ENCODE measurements at regions not wholly inside any gene's neighbourhood (a gene's known extent, or its start where the extent isn't known, plus 50 kb on each side); places are given as distances from the start of the nearest gene placed in this dataset.

DNA sequence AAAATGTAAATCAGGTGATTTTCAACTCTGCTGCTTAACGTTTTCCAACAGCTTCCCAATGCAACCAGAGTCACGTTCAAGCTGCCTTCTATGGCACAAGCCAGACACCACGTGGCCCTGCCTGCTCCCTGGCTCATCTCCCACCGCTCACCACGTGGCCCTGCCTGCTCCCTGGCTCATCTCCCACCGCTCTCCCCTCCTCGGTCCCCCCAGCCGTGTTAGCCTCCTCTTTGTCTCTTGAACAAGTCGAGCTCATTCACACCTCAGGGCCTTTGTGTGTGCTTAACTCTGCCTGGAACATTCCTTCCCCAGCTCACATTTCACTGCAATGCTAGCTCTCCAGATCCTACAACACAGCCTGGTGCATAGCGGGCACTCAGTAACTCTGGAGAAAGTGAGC, 307.6 kb downstream of the CTTN start:
- no peak overlapping the region for H3K4me3 ChIP-seq
- TF ChIP-seq, protein P1, sequence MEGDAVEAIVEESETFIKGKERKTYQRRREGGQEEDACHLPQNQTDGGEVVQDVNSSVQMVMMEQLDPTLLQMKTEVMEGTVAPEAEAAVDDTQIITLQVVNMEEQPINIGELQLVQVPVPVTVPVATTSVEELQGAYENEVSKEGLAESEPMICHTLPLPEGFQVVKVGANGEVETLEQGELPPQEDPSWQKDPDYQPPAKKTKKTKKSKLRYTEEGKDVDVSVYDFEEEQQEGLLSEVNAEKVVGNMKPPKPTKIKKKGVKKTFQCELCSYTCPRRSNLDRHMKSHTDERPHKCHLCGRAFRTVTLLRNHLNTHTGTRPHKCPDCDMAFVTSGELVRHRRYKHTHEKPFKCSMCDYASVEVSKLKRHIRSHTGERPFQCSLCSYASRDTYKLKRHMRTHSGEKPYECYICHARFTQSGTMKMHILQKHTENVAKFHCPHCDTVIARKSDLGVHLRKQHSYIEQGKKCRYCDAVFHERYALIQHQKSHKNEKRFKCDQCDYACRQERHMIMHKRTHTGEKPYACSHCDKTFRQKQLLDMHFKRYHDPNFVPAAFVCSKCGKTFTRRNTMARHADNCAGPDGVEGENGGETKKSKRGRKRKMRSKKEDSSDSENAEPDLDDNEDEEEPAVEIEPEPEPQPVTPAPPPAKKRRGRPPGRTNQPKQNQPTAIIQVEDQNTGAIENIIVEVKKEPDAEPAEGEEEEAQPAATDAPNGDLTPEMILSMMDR (IDR thresholded peaks at IDR 0.05) = no peak

GRCh38 chr11:70707821-70708220, 309.5 kb downstream of the CTTN start:
- ATAC-seq (no peak), DNase-seq (no peak)
- TF ChIP-seq, protein P1 (IDR thresholded peaks at IDR 0.05) = no peak
- no peaks in the 10 kb centered on the region for H3K9me3 ChIP-seq
- no peak overlapping the region for H3K27ac ChIP-seq
- intact Hi-C loops (cut with DNase I) = no loop called here
- H3K4me3 ChIP-seq = no peak overlapping the region
- H3K27me3 ChIP-seq (ENCODE audit: low read depth) = no peaks in the 10 kb centered on the region
- peaks cover 10% of the 10 kb centered on the region for H3K4me1 ChIP-seq
- H3K36me3 ChIP-seq = no peaks in the 10 kb centered on the region

More for the DNA sequence above, 307.6 kb downstream of the CTTN start:
- no peak overlapping the region for H3K27ac ChIP-seq
- no peak for ATAC-seq
- H3K27me3 ChIP-seq (ENCODE audit: low read depth) = no peaks in the 10 kb centered on the region
- H3K4me1 ChIP-seq = no peaks in the 10 kb centered on the region
- H3K9me3 ChIP-seq = no peaks in the 10 kb centered on the region
- no peak for DNase-seq
- no peaks in the 10 kb centered on the region for H3K36me3 ChIP-seq
- intact Hi-C loops (cut with DNase I) = no loop called here

DNA sequence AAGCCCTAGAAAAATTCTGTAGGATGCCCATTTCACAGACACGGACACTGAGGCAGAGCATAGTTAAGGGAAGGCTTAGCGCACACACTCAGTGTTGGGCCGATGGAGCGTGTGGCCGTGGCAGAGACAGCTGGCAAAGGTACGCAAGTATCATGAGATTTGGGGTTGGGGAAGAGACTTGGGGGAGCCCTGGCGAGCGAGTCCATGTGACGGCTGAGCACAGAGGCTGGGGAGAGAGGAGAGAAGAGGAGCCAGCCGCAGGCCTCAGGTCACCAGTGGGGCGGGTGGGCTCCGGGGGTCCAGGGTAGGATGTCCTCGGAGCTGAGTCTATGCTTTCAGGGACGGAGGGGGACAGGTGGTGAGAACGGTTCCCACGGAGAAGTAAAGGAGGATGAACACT, 311.3 kb downstream of the CTTN start:
- H3K4me3 ChIP-seq = no peak overlapping the region
- H3K9me3 ChIP-seq = no peaks in the 10 kb centered on the region
- ATAC-seq = no peak
- no peaks in the 10 kb centered on the region for H3K27me3 ChIP-seq (ENCODE audit: low read depth)
- H3K4me1 ChIP-seq = peaks cover 12% of the 10 kb centered on the region
- H3K36me3 ChIP-seq = no peaks in the 10 kb centered on the region
- intact Hi-C loops (cut with DNase I) = no loop called here
- TF ChIP-seq, protein P1 (IDR thresholded peaks at IDR 0.05) = no peak
- DNase-seq = no peak
- H3K27ac ChIP-seq = no peak overlapping the region

GRCh38 chr11:70710192-70710591, 311.9 kb downstream of the CTTN start:
- Histone ChIP-seq H3K27ac (no peak overlapping the region), H3K36me3 (no peaks in the 10 kb centered on the region), H3K9me3 (no peaks in the 10 kb centered on the region), H3K4me1 (peaks cover 12% of the 10 kb centered on the region), H3K27me3 (ENCODE audit: low read depth) (no peaks in the 10 kb centered on the region), H3K4me3 (no peak overlapping the region)
- intact Hi-C loops (cut with DNase I) = no loop called here
- no peak for ATAC-seq
- DNase-seq = no peak
- TF ChIP-seq, protein P1 (IDR thresholded peaks at IDR 0.05) = no peak

DNA sequence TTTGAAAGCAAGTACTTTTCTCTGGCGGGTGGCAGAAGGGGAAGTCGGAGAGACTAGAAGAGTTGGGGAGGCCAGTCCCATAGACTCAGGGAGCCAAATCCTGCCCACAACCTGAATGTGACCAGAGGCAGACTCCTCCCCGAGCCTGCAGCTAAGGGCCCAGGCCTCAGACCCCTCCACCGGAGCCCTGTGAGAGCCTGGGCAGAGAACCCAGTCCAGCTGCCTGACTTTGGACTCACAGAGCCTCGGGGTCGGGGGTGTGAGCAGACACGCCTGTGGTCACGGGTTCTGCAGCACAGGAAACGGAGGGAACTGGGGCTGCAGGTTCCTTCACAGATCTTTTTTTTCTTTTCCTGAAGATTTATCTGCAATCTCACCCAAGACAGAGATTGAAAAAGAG, 312.3 kb downstream of the CTTN start:
- Histone ChIP-seq H3K4me1 (peaks cover 12% of the 10 kb centered on the region), H3K36me3 (no peaks in the 10 kb centered on the region), H3K4me3 (no peak overlapping the region), H3K27me3 (ENCODE audit: low read depth) (no peaks in the 10 kb centered on the region), H3K9me3 (no peaks in the 10 kb centered on the region), H3K27ac (no peak overlapping the region)
- TF ChIP-seq, protein P1 (IDR thresholded peaks at IDR 0.05) = no peak
- intact Hi-C loops (cut with DNase I) = no loop called here
- no peak for ATAC-seq
- DNase-seq = no peak

Data from lower lobe of right lung (tissue), 2 donors.